HepG2 (cell line): ENCODE measurements at regions not wholly inside any gene's neighbourhood (a gene's known extent, or its start where the extent isn't known, plus 50 kb on each side); places are given as distances from the start of the nearest gene placed in this dataset.
"Not testable (repeated sequence)": the region's sequence is repeated elsewhere in the genome, so short reads cannot be mapped to it uniquely, and the experiment has no call there.

Source experiments
- CTCF ChIP-seq: sonication (generic); formaldehyde crosslinking; IDR thresholded peaks from 2 replicates; pipeline ENCODE4 v1.5.0; 2020; ENCODE audit warnings: mild to moderate bottlenecking, missing genetic modification reagents, moderate library complexity
- DPF2 ChIP-seq: sonication (generic); formaldehyde crosslinking; IDR thresholded peaks from 2 replicates; pipeline ENCODE4 v1.4.0; 2020; ENCODE audit warnings: mild to moderate bottlenecking, low read depth, missing genetic modification reagents, borderline replicate concordance
- ELF1 ChIP-seq: sonication (generic); formaldehyde crosslinking; IDR thresholded peaks from 2 replicates; pipeline ENCODE4 v1.4.0; 2020; ENCODE audit warnings: missing genetic modification reagents

GRCh38 chr5:42868417-42868816, 56.7 kb upstream of the SELENOP start:
- not testable (repeated sequence) for TF ChIP-seq DPF2 (CRISPR knock-in tag); ELF1; CTCF
